Ascending aorta (tissue), 2 donors: ENCODE measurements at regions not wholly inside any gene's neighbourhood (a gene's known extent, or its start where the extent isn't known, plus 50 kb on each side); places are given as distances from the start of the nearest gene placed in this dataset.

ENCODE experiments used
- DNase-seq, 2 donors: peaks; one replicate each; pipeline ENCODE4 v3.0.0-alpha.2; 2019; ENCODE audit warnings: low spot score in 2 of 2
- H3K27ac ChIP-seq, 2 donors: fragments of 200-600 bp; sonication (generic); one replicate each; pipeline ENCODE4 v1.5.1; 2016 to 2017; ENCODE audit warnings: mild to moderate bottlenecking in 1 of 2
- H3K27me3 ChIP-seq: fragments of 200-600 bp; sonication (generic); one replicate; pipeline ENCODE4 v1.5.1; 2017
- H3K36me3 ChIP-seq, 2 donors: fragments of 200-600 bp; sonication (generic); one replicate each; pipeline ENCODE4 v1.5.1; 2016
- H3K4me1 ChIP-seq, 2 donors: fragments of 200-600 bp; sonication (generic); one replicate each; pipeline ENCODE4 v1.5.1; 2016 to 2017; ENCODE audit warnings: mild to moderate bottlenecking in 1 of 2
- H3K4me3 ChIP-seq, 2 donors: fragments of 200-600 bp; sonication (generic); one replicate each; pipeline ENCODE4 v1.5.1; 2016 to 2017; ENCODE audit warnings: mild to moderate bottlenecking in 1 of 2
- H3K9me3 ChIP-seq, 2 donors: fragments of 200-600 bp; sonication (generic); one replicate each; pipeline ENCODE4 v1.5.1; 2016
- intact Hi-C: fragments of 100-400 bp; cut with DNase I; formaldehyde crosslinking; loops from one replicate; pipeline ENCODE4 v1.15.1; 2023
- TF ChIP-seq, protein P1 (sequence below), 3 experiments: fragments of 200-600 bp in 2 of 3; fragments of 450-650 bp in 1 of 3; sonication (generic) in 2 of 3; IDR thresholded peaks; one replicate each; pipeline ENCODE4 v1.5.1; 2016 to 2019; ENCODE audit warnings: antibody characterized with exemption in 3 of 3, mild to moderate bottlenecking in 1 of 3, moderate library complexity in 1 of 3

DNA sequence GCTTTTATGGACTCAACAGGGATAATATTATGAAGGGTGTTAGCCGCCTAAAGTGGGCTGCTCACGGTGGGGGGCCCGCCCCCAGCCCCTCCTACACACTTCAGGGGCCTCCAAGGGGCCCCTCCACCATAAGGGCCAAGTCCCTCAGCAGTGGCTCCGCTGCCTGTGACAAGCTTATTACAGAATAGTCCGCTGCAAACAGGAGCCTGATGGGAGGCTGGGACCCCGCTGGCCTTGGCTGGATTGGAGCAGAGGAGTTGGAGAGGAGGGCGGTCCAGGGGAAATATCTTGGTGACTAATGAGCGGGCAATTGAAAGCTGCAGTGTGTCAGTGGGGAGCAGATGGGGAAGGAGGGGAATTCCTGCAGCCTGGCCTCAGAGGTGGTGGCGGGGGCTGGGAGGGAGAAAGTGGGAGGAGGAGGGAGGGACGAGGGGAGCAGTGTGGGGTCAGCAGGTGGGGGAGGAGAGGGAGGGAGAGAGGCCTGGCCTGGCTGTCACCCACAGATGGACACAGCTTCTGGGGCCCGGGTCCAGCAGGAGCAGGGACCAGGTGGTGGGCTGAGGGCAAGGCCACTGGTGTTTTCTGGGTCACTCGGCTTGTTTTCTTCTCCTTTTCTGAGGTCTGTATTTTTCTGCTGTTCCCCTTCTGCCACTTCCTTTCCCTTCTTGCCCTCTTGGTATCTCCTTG, 57.6 kb upstream of the FOXP4 start:
- intact Hi-C loops, result no loop called here
- no peak overlapping the region for H3K27ac ChIP-seq
- H3K4me1 ChIP-seq, result no peaks in the 10 kb centered on the region
- TF ChIP-seq, protein P1, sequence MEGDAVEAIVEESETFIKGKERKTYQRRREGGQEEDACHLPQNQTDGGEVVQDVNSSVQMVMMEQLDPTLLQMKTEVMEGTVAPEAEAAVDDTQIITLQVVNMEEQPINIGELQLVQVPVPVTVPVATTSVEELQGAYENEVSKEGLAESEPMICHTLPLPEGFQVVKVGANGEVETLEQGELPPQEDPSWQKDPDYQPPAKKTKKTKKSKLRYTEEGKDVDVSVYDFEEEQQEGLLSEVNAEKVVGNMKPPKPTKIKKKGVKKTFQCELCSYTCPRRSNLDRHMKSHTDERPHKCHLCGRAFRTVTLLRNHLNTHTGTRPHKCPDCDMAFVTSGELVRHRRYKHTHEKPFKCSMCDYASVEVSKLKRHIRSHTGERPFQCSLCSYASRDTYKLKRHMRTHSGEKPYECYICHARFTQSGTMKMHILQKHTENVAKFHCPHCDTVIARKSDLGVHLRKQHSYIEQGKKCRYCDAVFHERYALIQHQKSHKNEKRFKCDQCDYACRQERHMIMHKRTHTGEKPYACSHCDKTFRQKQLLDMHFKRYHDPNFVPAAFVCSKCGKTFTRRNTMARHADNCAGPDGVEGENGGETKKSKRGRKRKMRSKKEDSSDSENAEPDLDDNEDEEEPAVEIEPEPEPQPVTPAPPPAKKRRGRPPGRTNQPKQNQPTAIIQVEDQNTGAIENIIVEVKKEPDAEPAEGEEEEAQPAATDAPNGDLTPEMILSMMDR (IDR thresholded peaks at IDR 0.05), result no peak
- H3K27me3 ChIP-seq, result no peaks in the 10 kb centered on the region
- H3K9me3 ChIP-seq, result no peaks in the 10 kb centered on the region
- no peaks in the 10 kb centered on the region for H3K36me3 ChIP-seq
- no peak overlapping the region for H3K4me3 ChIP-seq
- DNase-seq, result no peak

DNA sequence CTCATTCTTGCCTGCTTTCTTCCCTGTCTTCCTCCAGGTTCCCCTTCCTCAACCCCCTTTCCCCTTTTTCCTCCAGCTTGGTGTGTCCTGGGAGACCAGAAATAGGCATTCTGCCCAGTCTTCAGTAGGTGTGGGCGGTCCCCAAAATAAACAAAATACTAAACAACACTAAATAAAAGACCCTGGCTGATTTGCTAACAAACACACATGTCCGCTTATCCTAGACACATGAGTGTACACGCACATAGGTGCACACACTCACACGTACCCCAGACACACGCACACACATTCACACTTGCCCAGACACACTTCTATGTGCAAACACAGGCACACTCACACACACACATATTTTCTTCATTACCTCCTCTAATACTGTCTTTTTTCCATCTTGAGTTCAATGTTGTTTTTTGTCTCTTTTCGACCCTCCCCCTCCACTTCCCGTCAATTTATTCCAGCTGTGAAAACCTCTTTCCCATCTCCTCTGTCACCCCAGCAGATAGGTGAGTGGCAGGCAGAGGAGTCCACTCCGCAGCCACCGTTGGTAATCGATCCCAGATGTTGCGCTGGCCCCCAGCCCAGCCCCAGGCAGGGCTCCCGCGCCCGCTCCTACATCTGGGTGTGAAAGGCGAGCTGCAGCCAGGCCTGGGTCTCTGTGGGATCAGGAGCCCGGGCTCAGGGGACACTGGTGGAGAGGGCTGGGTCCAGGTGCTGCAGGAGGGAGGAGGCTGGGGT, 56.9 kb upstream of the FOXP4 start:
- DNase-seq, result no peak
- Histone ChIP-seq H3K9me3 (no peaks in the 10 kb centered on the region), H3K27ac (no peak overlapping the region), H3K27me3 (no peaks in the 10 kb centered on the region), H3K4me3 (no peak overlapping the region), H3K4me1 (no peaks in the 10 kb centered on the region), H3K36me3 (no peaks in the 10 kb centered on the region)
- TF ChIP-seq, protein P1 (IDR thresholded peaks at IDR 0.05), result no peak
- intact Hi-C loops, result no loop called here

DNA sequence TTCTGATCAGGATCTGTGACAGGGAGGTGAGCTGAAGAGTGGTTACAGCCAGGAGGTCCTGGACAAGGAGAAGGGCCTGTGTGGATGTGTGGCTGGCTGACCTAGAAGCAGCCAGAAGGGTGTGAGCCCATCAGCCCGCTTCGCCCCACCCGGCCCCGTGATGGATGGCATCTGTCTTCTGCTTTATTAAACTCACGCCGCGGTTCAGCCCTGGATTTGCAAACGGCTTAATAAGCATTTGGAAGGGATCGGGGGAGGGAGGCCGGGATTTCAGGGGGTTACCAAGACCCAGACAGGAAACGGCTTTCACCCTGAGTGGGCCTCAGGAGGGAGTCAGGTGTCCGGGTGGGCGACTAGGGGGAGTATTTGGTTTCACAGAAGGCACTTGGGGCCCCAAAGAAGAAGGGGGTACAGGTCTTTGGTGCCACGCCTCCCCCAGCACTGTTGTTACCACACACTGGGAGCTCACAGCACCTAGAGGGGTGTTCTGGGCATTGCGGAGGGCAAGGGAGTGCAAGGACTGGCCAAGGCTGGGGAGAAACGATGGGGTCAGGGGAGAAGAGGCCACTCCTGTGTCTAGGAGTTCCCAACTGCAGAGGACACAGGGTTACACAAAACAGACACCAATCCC, 53.8 kb upstream of the FOXP4 start:
- H3K4me1 ChIP-seq, result no peaks in the 10 kb centered on the region
- no peak overlapping the region for H3K27ac ChIP-seq
- TF ChIP-seq, protein P1 (IDR thresholded peaks at IDR 0.05), result no peak
- DNase-seq, result no peak
- H3K4me3 ChIP-seq, result no peak overlapping the region
- H3K36me3 ChIP-seq, result no peaks in the 10 kb centered on the region
- intact Hi-C loops, result no loop called here
- H3K9me3 ChIP-seq, result no peaks in the 10 kb centered on the region
- H3K27me3 ChIP-seq, result no peaks in the 10 kb centered on the region

DNA sequence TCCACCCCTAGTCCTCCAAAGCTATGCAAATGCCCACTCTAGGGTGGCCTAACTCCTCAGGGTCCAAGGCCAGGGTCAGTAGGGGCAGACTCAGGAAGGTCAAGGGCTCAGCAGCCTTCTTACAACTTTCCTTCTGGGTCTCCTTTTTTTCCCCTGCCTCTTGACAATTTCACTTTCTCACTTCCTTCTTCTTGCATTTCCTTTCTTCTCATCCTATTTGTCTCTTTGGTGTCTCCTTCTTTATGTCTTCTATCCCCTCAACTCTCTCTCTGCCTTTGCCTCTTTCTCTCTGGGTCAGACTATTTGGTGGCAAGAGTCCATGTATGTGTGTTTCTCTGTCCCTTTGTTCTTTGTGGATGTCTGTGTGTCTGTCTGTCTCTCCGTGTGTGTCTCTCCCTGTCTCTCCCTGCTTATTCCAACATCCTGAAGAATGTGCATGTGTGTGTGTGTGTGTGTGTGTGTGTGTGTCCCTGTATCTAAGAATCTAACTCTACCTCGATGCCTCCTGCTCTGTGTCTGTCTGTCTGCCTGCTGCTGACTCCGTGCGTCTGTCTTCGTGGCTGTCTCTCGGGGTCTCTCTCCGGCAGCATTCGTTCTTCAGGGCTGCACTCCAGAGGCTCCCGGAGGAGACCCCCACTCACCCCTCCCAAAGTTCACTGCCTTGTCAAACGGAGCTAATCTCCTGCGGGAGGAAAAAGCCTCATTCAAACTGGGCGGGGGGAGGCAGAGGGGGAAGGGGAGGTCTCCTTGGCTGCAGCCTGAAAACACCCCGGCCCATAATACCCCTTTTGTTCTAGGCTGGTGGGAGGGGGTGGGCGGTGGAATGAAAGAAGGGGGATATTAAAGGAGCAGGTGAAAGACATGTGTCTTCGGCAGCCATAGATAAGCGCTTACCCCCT, 51.7 kb upstream of the FOXP4 start:
- intact Hi-C loops, result no loop called here
- no peaks in the 10 kb centered on the region for H3K4me1 ChIP-seq
- TF ChIP-seq, protein P1 (IDR thresholded peaks at IDR 0.05), result no peak
- H3K36me3 ChIP-seq, result no peaks in the 10 kb centered on the region
- H3K27me3 ChIP-seq, result no peaks in the 10 kb centered on the region
- no peaks in the 10 kb centered on the region for H3K9me3 ChIP-seq
- H3K4me3 ChIP-seq, result no peak overlapping the region
- no peak for DNase-seq
- no peak overlapping the region for H3K27ac ChIP-seq
